ENCODE measurements at regions not wholly inside any gene's neighbourhood (a gene's known extent, or its start where the extent isn't known, plus 50 kb on each side); places are given as distances from the start of the nearest gene placed in this dataset.

GRCh38 chr9:108073823-108074222 is 584.3 kb upstream of the KLF4 start:
- Mint-ChIP-seq H3K9me3 (peaks cover 9 to 13% (median 12%) of the 10 kb centered on the region in 3 donors), H3K4me1 (no peaks in the 10 kb centered on the region), H3K27me3 (no peaks in the 10 kb centered on the region), H3K4me3 (no peak overlapping the region), H3K27ac (no peak overlapping the region), H3K36me3 (no peaks in the 10 kb centered on the region)
- H3K27me3 ChIP-seq (replicated peaks in 1 of 2; ENCODE audit: control insufficient read depth in 2 of 2, extremely low read depth in 1 of 2, insufficient read depth in 2 of 2, low read length in 1 of 2): no peaks in the 10 kb centered on the region
- H3K36me3 ChIP-seq (ENCODE audit: control insufficient read depth in 2 of 2, extremely low read depth in 1 of 2, insufficient read depth in 1 of 2, low read length in 1 of 2): no peaks in the 10 kb centered on the region
- DNase-seq: no peak
- H3K27ac ChIP-seq (ENCODE audit: low read length): no peak overlapping the region
- ATAC-seq (replicated peaks in 1 of 4): no peak
- 77% methylated on average over 6 of the region's 6 CpGs for WGBS (ENCODE audit: insufficient coverage)
- no peaks in the 10 kb centered on the region for H3K9me3 ChIP-seq
- H3K4me1 ChIP-seq (ENCODE audit: control insufficient read depth in 1 of 2, extremely low read depth in 1 of 2, insufficient read depth in 2 of 2, low read length in 2 of 2): no peaks in the 10 kb centered on the region
- POLR2A ChIA-PET: no interaction called here
- CTCF ChIA-PET: no interaction called here
- no peak overlapping the region for H3K4me3 ChIP-seq (ENCODE audit: control insufficient read depth in 1 of 2, extremely low read depth in 1 of 2, low read length in 1 of 2)

- no peaks in the 10 kb centered on the region for H3K4me1 Mint-ChIP-seq
- H3K27me3 Mint-ChIP-seq: no peaks in the 10 kb centered on the region
- no peak overlapping the region for H3K27ac Mint-ChIP-seq
- Histone ChIP-seq H3K36me3 (ENCODE audit: control insufficient read depth in 2 of 2, extremely low read depth in 1 of 2, insufficient read depth in 1 of 2, low read length in 1 of 2) (no peaks in the 10 kb centered on the region), H3K4me3 (ENCODE audit: control insufficient read depth in 1 of 2, extremely low read depth in 1 of 2, low read length in 1 of 2) (no peak overlapping the region), H3K27ac (ENCODE audit: low read length) (no peak overlapping the region), H3K27me3 (replicated peaks in 1 of 2; ENCODE audit: control insufficient read depth in 2 of 2, extremely low read depth in 1 of 2, insufficient read depth in 2 of 2, low read length in 1 of 2) (no peaks in the 10 kb centered on the region), H3K9me3 (no peaks in the 10 kb centered on the region), H3K4me1 (ENCODE audit: control insufficient read depth in 1 of 2, extremely low read depth in 1 of 2, insufficient read depth in 2 of 2, low read length in 2 of 2) (no peaks in the 10 kb centered on the region)
- ATAC-seq (replicated peaks in 1 of 4): no peak
- no peaks in the 10 kb centered on the region for H3K36me3 Mint-ChIP-seq
- ChIA-PET POLR2A (no interaction called here), CTCF (no interaction called here)
- no peak for DNase-seq
- H3K4me3 Mint-ChIP-seq: no peak overlapping the region
- peaks cover under 1 to 13% (median under 1%) of the 10 kb centered on the region in 3 donors for H3K9me3 Mint-ChIP-seq
- WGBS (ENCODE audit: insufficient coverage): 100% methylated on average over 1 of the region's 6 CpGs
Measured at GRCh38 chr9:108072740-108073139, 583.2 kb upstream of the KLF4 start.

- Histone ChIP-seq H3K9me3 (no peaks in the 10 kb centered on the region), H3K4me1 (ENCODE audit: control insufficient read depth in 1 of 2, extremely low read depth in 1 of 2, insufficient read depth in 2 of 2, low read length in 2 of 2) (no peaks in the 10 kb centered on the region), H3K27me3 (replicated peaks in 1 of 2; ENCODE audit: control insufficient read depth in 2 of 2, extremely low read depth in 1 of 2, insufficient read depth in 2 of 2, low read length in 1 of 2) (no peaks in the 10 kb centered on the region), H3K36me3 (ENCODE audit: control insufficient read depth in 2 of 2, extremely low read depth in 1 of 2, insufficient read depth in 1 of 2, low read length in 1 of 2) (no peaks in the 10 kb centered on the region), H3K27ac (ENCODE audit: low read length) (no peak overlapping the region), H3K4me3 (ENCODE audit: control insufficient read depth in 1 of 2, extremely low read depth in 1 of 2, low read length in 1 of 2) (no peak overlapping the region)
- Mint-ChIP-seq H3K4me1 (no peaks in the 10 kb centered on the region), H3K9me3 (peaks cover 0 to 19% (median 0%) of the 10 kb centered on the region in 3 donors), H3K36me3 (no peaks in the 10 kb centered on the region), H3K27ac (no peak overlapping the region), H3K27me3 (no peaks in the 10 kb centered on the region), H3K4me3 (no peak overlapping the region)
- POLR2A ChIA-PET: no interaction called here
- DNase-seq (no peak), ATAC-seq (replicated peaks in 1 of 4) (no peak)
- CTCF ChIA-PET: no interaction called here
- 90% methylated on average over 5 of the region's 5 CpGs for whole genome bisulfite sequencing (ENCODE audit: insufficient coverage)
Measured at GRCh38 chr9:108070861-108071260, 581.3 kb upstream of the KLF4 start.

GRCh38 chr9:108069991-108070390 is 580.4 kb upstream of the KLF4 start:
- POLR2A ChIA-PET: no interaction called here
- Histone ChIP-seq H3K9me3 (no peaks in the 10 kb centered on the region), H3K4me3 (ENCODE audit: control insufficient read depth in 1 of 2, extremely low read depth in 1 of 2, low read length in 1 of 2) (no peak overlapping the region), H3K27ac (ENCODE audit: low read length) (no peak overlapping the region), H3K27me3 (replicated peaks in 1 of 2; ENCODE audit: control insufficient read depth in 2 of 2, extremely low read depth in 1 of 2, insufficient read depth in 2 of 2, low read length in 1 of 2) (no peaks in the 10 kb centered on the region), H3K4me1 (ENCODE audit: control insufficient read depth in 1 of 2, extremely low read depth in 1 of 2, insufficient read depth in 2 of 2, low read length in 2 of 2) (no peaks in the 10 kb centered on the region), H3K36me3 (ENCODE audit: control insufficient read depth in 2 of 2, extremely low read depth in 1 of 2, insufficient read depth in 1 of 2, low read length in 1 of 2) (no peaks in the 10 kb centered on the region)
- WGBS (ENCODE audit: insufficient coverage): no CpG with 5 or more reads among the region's 1 CpG
- Mint-ChIP-seq H3K4me3 (no peak overlapping the region), H3K9me3 (peaks cover 0 to 19% (median 0%) of the 10 kb centered on the region in 3 donors), H3K36me3 (no peaks in the 10 kb centered on the region), H3K4me1 (no peaks in the 10 kb centered on the region), H3K27me3 (no peaks in the 10 kb centered on the region), H3K27ac (no peak overlapping the region)
- DNase-seq (no peak), ATAC-seq (replicated peaks in 1 of 4) (no peak)
- CTCF ChIA-PET: no interaction called here

GRCh38 chr9:108062680-108063079 is 573.1 kb upstream of the KLF4 start:
- Mint-ChIP-seq H3K4me3 (no peak overlapping the region), H3K27me3 (no peaks in the 10 kb centered on the region), H3K9me3 (peaks cover 10 to 16% (median 14%) of the 10 kb centered on the region in 3 donors), H3K4me1 (no peaks in the 10 kb centered on the region), H3K36me3 (no peaks in the 10 kb centered on the region), H3K27ac (no peak overlapping the region)
- DNase-seq (no peak), ATAC-seq (replicated peaks in 1 of 4) (no peak)
- no peaks in the 10 kb centered on the region for H3K27me3 ChIP-seq (replicated peaks in 1 of 2; ENCODE audit: control insufficient read depth in 2 of 2, extremely low read depth in 1 of 2, insufficient read depth in 2 of 2, low read length in 1 of 2)
- H3K36me3 ChIP-seq (ENCODE audit: control insufficient read depth in 2 of 2, extremely low read depth in 1 of 2, insufficient read depth in 1 of 2, low read length in 1 of 2): no peaks in the 10 kb centered on the region
- ChIA-PET POLR2A (no interaction called here), CTCF (no interaction called here)
- no peak overlapping the region for H3K4me3 ChIP-seq (ENCODE audit: control insufficient read depth in 1 of 2, extremely low read depth in 1 of 2, low read length in 1 of 2)
- H3K9me3 ChIP-seq: no peaks in the 10 kb centered on the region
- 95% methylated on average over 5 of the region's 8 CpGs for WGBS (ENCODE audit: insufficient coverage)
- H3K27ac ChIP-seq (ENCODE audit: low read length): no peak overlapping the region
- no peaks in the 10 kb centered on the region for H3K4me1 ChIP-seq (ENCODE audit: control insufficient read depth in 1 of 2, extremely low read depth in 1 of 2, insufficient read depth in 2 of 2, low read length in 2 of 2)

GRCh38 chr9:108060175-108060574 is 570.6 kb upstream of the KLF4 start:
- H3K9me3 ChIP-seq: no peaks in the 10 kb centered on the region
- peaks cover 5 to 16% (median 12%) of the 10 kb centered on the region in 3 donors for H3K9me3 Mint-ChIP-seq
- POLR2A ChIA-PET: no interaction called here
- H3K4me3 ChIP-seq (ENCODE audit: control insufficient read depth in 1 of 2, extremely low read depth in 1 of 2, low read length in 1 of 2): no peak overlapping the region
- DNase-seq (no peak), ATAC-seq (replicated peaks in 1 of 4) (no peak)
- no peaks in the 10 kb centered on the region for H3K4me1 ChIP-seq (ENCODE audit: control insufficient read depth in 1 of 2, extremely low read depth in 1 of 2, insufficient read depth in 2 of 2, low read length in 2 of 2)
- no peak overlapping the region for H3K27ac Mint-ChIP-seq
- H3K36me3 ChIP-seq (ENCODE audit: control insufficient read depth in 2 of 2, extremely low read depth in 1 of 2, insufficient read depth in 1 of 2, low read length in 1 of 2): no peaks in the 10 kb centered on the region
- H3K36me3 Mint-ChIP-seq: no peaks in the 10 kb centered on the region
- CTCF ChIA-PET: no interaction called here
- no peaks in the 10 kb centered on the region for H3K27me3 ChIP-seq (replicated peaks in 1 of 2; ENCODE audit: control insufficient read depth in 2 of 2, extremely low read depth in 1 of 2, insufficient read depth in 2 of 2, low read length in 1 of 2)
- H3K27me3 Mint-ChIP-seq: no peaks in the 10 kb centered on the region
- H3K4me1 Mint-ChIP-seq: no peaks in the 10 kb centered on the region
- H3K4me3 Mint-ChIP-seq: no peak overlapping the region
- no CpG with 5 or more reads among the region's 5 CpGs for WGBS (ENCODE audit: insufficient coverage)
- no peak overlapping the region for H3K27ac ChIP-seq (ENCODE audit: low read length)

GRCh38 chr9:108058135-108058814 is 568.7 kb upstream of the KLF4 start:
- Histone ChIP-seq H3K9me3 (no peaks in the 10 kb centered on the region), H3K36me3 (ENCODE audit: control insufficient read depth in 2 of 2, extremely low read depth in 1 of 2, insufficient read depth in 1 of 2, low read length in 1 of 2) (no peaks in the 10 kb centered on the region), H3K27me3 (replicated peaks in 1 of 2; ENCODE audit: control insufficient read depth in 2 of 2, extremely low read depth in 1 of 2, insufficient read depth in 2 of 2, low read length in 1 of 2) (no peaks in the 10 kb centered on the region), H3K4me1 (ENCODE audit: control insufficient read depth in 1 of 2, extremely low read depth in 1 of 2, insufficient read depth in 2 of 2, low read length in 2 of 2) (no peaks in the 10 kb centered on the region), H3K4me3 (ENCODE audit: control insufficient read depth in 1 of 2, extremely low read depth in 1 of 2, low read length in 1 of 2) (no peak overlapping the region), H3K27ac (ENCODE audit: low read length) (no peak overlapping the region)
- no peaks in the 10 kb centered on the region for H3K27me3 Mint-ChIP-seq
- ATAC-seq (replicated peaks in 1 of 4) (no peak), DNase-seq (no peak)
- H3K9me3 Mint-ChIP-seq: peaks cover 9 to 12% (median 9%) of the 10 kb centered on the region in 3 donors
- H3K4me3 Mint-ChIP-seq: no peak overlapping the region
- H3K27ac Mint-ChIP-seq: no peak overlapping the region
- no peaks in the 10 kb centered on the region for H3K36me3 Mint-ChIP-seq
- ChIA-PET POLR2A (no interaction called here), CTCF (interaction anchor here in 1 of 2 donors (0.5 kb wide), 1 partner anchor 14 kb away, joined by 8 read pairs; no protein-coding TSS in a partner anchor)
- H3K4me1 Mint-ChIP-seq: no peaks in the 10 kb centered on the region
- WGBS (ENCODE audit: insufficient coverage): no CpG with 5 or more reads among the region's 6 CpGs
